ENCODE measurements at regions not wholly inside any gene's neighbourhood (a gene's known extent, or its start where the extent isn't known, plus 50 kb on each side); places are given as distances from the start of the nearest gene placed in this dataset.
"Not testable (repeated sequence)": the region's sequence is repeated elsewhere in the genome, so short reads cannot be mapped to it uniquely, and the experiment has no call there.

DNA sequence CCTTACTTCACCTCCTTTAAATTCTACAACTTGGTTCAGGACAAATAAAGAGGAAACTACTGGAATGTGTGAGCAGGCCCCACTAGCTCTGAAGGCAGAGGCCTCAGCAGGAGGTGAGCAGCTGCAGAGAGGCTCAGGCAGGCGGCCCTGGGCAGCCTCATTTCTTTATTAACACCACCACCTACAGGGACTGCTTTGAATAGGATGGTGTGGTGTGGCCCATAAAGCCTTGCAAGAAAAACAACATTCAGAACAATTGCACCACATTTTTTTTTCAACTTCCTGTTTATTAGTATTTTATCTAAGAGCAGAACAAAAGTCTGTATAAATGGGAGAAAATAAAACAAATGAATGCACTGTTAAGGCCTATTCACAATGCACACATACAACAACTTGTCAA is 333.7 kb downstream of the BCL2L11 start:
- TF ChIP-seq, protein P1, sequence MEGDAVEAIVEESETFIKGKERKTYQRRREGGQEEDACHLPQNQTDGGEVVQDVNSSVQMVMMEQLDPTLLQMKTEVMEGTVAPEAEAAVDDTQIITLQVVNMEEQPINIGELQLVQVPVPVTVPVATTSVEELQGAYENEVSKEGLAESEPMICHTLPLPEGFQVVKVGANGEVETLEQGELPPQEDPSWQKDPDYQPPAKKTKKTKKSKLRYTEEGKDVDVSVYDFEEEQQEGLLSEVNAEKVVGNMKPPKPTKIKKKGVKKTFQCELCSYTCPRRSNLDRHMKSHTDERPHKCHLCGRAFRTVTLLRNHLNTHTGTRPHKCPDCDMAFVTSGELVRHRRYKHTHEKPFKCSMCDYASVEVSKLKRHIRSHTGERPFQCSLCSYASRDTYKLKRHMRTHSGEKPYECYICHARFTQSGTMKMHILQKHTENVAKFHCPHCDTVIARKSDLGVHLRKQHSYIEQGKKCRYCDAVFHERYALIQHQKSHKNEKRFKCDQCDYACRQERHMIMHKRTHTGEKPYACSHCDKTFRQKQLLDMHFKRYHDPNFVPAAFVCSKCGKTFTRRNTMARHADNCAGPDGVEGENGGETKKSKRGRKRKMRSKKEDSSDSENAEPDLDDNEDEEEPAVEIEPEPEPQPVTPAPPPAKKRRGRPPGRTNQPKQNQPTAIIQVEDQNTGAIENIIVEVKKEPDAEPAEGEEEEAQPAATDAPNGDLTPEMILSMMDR (IDR thresholded peaks at IDR 0.05; ENCODE audit: borderline replicate concordance, extremely low read depth, insufficient read depth) = peak; percentile 27
- DNase-seq = peak in 2 of 5 donors; percentile 45 to 61
- FAIRE-seq = not testable (repeated sequence)

GRCh38 chr2:111455016-111456015 is 334.6 kb downstream of the BCL2L11 start:
- H3K27ac ChIP-seq (ENCODE audit: low read depth in 2 of 2, low read length in 2 of 2); FAIRE-seq; H3K4me1 ChIP-seq (ENCODE audit: control insufficient read depth in 2 of 3, insufficient read depth in 2 of 3, low read depth in 1 of 3, low read length in 3 of 3); H3K9me3 ChIP-seq (ENCODE audit: control insufficient read depth in 2 of 3, insufficient read depth in 1 of 3, low read length in 3 of 3); H3K9ac ChIP-seq (ENCODE audit: low read length in 3 of 3); H3K27me3 ChIP-seq (ENCODE audit: control insufficient read depth, insufficient read depth, low read length); H3K36me3 ChIP-seq (ENCODE audit: control insufficient read depth in 2 of 3, insufficient read depth in 3 of 3, low read length in 3 of 3); H3K4me3 ChIP-seq (ENCODE audit: low read length in 3 of 3); intact Hi-C loops (cut with DNase I); DNase-seq: not testable (repeated sequence)

More for the DNA sequence above, 333.7 kb downstream of the BCL2L11 start:
- intact Hi-C loops (cut with DNase I); H3K9me3 ChIP-seq (ENCODE audit: control insufficient read depth in 2 of 3, insufficient read depth in 1 of 3, low read length in 3 of 3); H3K4me1 ChIP-seq (ENCODE audit: control insufficient read depth in 2 of 3, insufficient read depth in 2 of 3, low read depth in 1 of 3, low read length in 3 of 3); H3K27me3 ChIP-seq (ENCODE audit: control insufficient read depth, insufficient read depth, low read length); H3K27ac ChIP-seq (ENCODE audit: low read depth in 2 of 2, low read length in 2 of 2); H3K36me3 ChIP-seq (ENCODE audit: control insufficient read depth in 2 of 3, insufficient read depth in 3 of 3, low read length in 3 of 3); H3K4me3 ChIP-seq (ENCODE audit: low read length in 3 of 3); H3K9ac ChIP-seq (ENCODE audit: low read length in 3 of 3): not testable (repeated sequence)

DNA sequence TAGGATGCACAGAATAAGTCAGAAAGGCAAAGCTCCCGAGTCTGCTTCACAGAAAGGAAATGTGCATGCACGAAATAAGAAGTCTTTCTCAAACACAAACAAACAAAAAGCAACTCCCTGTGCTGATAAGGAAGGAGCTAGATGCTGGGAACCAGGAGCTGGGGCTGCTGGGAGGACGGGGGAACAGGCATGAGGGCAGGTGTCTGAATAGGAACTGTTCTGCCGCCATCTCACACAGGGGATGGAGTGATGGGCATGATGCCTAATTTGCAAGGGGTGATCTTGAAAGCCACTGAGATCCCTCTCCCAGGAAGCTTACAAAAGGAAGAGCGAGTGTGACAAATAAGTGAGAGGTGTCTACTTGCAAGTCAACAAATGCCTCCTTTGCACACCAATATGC is 336.5 kb downstream of the BCL2L11 start:
- H3K4me3 ChIP-seq (ENCODE audit: low read length in 3 of 3); intact Hi-C loops (cut with DNase I); H3K36me3 ChIP-seq (ENCODE audit: control insufficient read depth in 2 of 3, insufficient read depth in 3 of 3, low read length in 3 of 3); H3K9me3 ChIP-seq (ENCODE audit: control insufficient read depth in 2 of 3, insufficient read depth in 1 of 3, low read length in 3 of 3); H3K9ac ChIP-seq (ENCODE audit: low read length in 3 of 3); FAIRE-seq; H3K27ac ChIP-seq (ENCODE audit: low read depth in 2 of 2, low read length in 2 of 2); H3K4me1 ChIP-seq (ENCODE audit: control insufficient read depth in 2 of 3, insufficient read depth in 2 of 3, low read depth in 1 of 3, low read length in 3 of 3); H3K27me3 ChIP-seq (ENCODE audit: control insufficient read depth, insufficient read depth, low read length); DNase-seq: not testable (repeated sequence)

GRCh38 chr2:111460901-111461300 is 340.2 kb downstream of the BCL2L11 start:
- FAIRE-seq; H3K9ac ChIP-seq (ENCODE audit: low read length in 3 of 3); DNase-seq: not testable (repeated sequence)

DNA sequence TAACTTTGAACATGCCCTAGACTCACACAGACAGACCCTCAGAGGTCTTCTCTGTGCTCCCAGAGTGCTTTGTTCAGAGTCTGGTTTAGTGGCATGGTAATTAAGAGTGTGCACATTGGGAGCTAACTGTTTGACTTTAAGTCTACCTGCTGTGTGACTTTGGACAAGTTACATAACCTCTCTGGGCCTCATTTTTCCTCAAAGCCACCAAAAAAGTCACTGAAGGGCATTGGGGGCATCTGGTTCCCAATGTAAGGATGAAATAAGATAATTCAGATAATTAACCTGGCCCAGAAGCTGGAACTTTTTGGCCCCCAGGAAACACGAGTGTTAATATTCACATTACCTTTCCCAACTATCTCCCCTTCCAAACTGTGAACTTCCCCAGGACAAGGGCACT is 341.1 kb downstream of the BCL2L11 start:
- H3K27me3 ChIP-seq (ENCODE audit: control insufficient read depth, insufficient read depth, low read length); intact Hi-C loops (cut with DNase I); H3K36me3 ChIP-seq (ENCODE audit: control insufficient read depth in 2 of 3, insufficient read depth in 3 of 3, low read length in 3 of 3); H3K27ac ChIP-seq (ENCODE audit: low read depth in 2 of 2, low read length in 2 of 2); H3K9ac ChIP-seq (ENCODE audit: low read length in 3 of 3); DNase-seq; H3K4me1 ChIP-seq (ENCODE audit: control insufficient read depth in 2 of 3, insufficient read depth in 2 of 3, low read depth in 1 of 3, low read length in 3 of 3); H3K4me3 ChIP-seq (ENCODE audit: low read length in 3 of 3); H3K9me3 ChIP-seq (ENCODE audit: control insufficient read depth in 2 of 3, insufficient read depth in 1 of 3, low read length in 3 of 3); FAIRE-seq: not testable (repeated sequence)

More at GRCh38 chr2:111460901-111461300, 340.2 kb downstream of the BCL2L11 start:
- H3K4me3 ChIP-seq (ENCODE audit: low read length in 3 of 3); H3K27me3 ChIP-seq (ENCODE audit: control insufficient read depth, insufficient read depth, low read length); H3K27ac ChIP-seq (ENCODE audit: low read depth in 2 of 2, low read length in 2 of 2); H3K9me3 ChIP-seq (ENCODE audit: control insufficient read depth in 2 of 3, insufficient read depth in 1 of 3, low read length in 3 of 3); intact Hi-C loops (cut with DNase I); H3K4me1 ChIP-seq (ENCODE audit: control insufficient read depth in 2 of 3, insufficient read depth in 2 of 3, low read depth in 1 of 3, low read length in 3 of 3); H3K36me3 ChIP-seq (ENCODE audit: control insufficient read depth in 2 of 3, insufficient read depth in 3 of 3, low read length in 3 of 3): not testable (repeated sequence)

GRCh38 chr2:111462572-111462971 is 341.9 kb downstream of the BCL2L11 start:
- H3K36me3 ChIP-seq (ENCODE audit: control insufficient read depth in 2 of 3, insufficient read depth in 3 of 3, low read length in 3 of 3); DNase-seq; H3K27ac ChIP-seq (ENCODE audit: low read depth in 2 of 2, low read length in 2 of 2); H3K4me1 ChIP-seq (ENCODE audit: control insufficient read depth in 2 of 3, insufficient read depth in 2 of 3, low read depth in 1 of 3, low read length in 3 of 3); H3K9ac ChIP-seq (ENCODE audit: low read length in 3 of 3); FAIRE-seq; H3K9me3 ChIP-seq (ENCODE audit: control insufficient read depth in 2 of 3, insufficient read depth in 1 of 3, low read length in 3 of 3); H3K27me3 ChIP-seq (ENCODE audit: control insufficient read depth, insufficient read depth, low read length); H3K4me3 ChIP-seq (ENCODE audit: low read length in 3 of 3); intact Hi-C loops (cut with DNase I): not testable (repeated sequence)

DNA sequence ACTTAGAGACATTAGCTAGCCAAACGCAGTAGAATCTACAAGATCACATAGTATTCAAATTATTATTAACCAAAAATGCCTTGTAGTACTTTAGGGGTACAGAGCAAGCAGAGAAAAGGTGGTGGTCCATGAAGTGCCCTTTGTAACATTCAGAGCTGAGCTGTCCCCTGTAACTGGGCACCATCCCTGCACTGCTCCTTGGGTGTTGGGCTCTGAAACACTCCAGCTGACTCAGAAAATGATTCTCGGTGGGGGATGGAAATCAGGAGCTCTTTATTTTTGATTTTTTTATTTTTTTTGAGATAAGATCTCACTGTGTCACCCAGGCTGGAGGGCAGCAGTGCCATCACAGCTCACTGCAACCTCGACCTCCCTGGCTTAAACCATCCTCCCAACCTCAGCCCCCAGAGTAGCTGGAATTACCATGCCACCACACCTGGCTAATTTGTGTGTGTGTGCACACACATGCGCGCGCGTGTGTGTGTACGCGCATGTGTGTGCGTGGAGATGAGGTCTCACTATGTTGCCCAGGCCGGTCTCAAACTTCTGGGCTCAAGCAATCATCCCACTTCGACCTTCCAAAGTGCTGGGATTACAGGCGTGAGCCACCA is 342.6 kb downstream of the BCL2L11 start:
- H3K4me1 ChIP-seq (ENCODE audit: control insufficient read depth in 2 of 3, insufficient read depth in 2 of 3, low read depth in 1 of 3, low read length in 3 of 3); H3K27me3 ChIP-seq (ENCODE audit: control insufficient read depth, insufficient read depth, low read length); intact Hi-C loops (cut with DNase I); H3K9ac ChIP-seq (ENCODE audit: low read length in 3 of 3); H3K36me3 ChIP-seq (ENCODE audit: control insufficient read depth in 2 of 3, insufficient read depth in 3 of 3, low read length in 3 of 3); H3K4me3 ChIP-seq (ENCODE audit: low read length in 3 of 3); FAIRE-seq; H3K9me3 ChIP-seq (ENCODE audit: control insufficient read depth in 2 of 3, insufficient read depth in 1 of 3, low read length in 3 of 3): not testable (repeated sequence)
- peak in 3 of 5 donors; percentile 6 to 45 (median 44) for DNase-seq
- H3K27ac ChIP-seq (ENCODE audit: low read depth in 2 of 2, low read length in 2 of 2) = peak overlapping the region in 1 of 2 donors; percentile 78

Measured in kidney (tissue), 13 donors.